Vagina (tissue), 2 donors: ENCODE measurements at regions not wholly inside any gene's neighbourhood (a gene's known extent, or its start where the extent isn't known, plus 50 kb on each side); places are given as distances from the start of the nearest gene placed in this dataset.
A peak's percentile ranks its signal among the peaks of the same experiment; 100 is the strongest.

Experiments
- DNase-seq, 2 donors: peaks; one replicate each; pipeline ENCODE4 v3.0.0-alpha.2; 2017; ENCODE audit errors: extremely low spot score in 2 of 2
- H3K27ac ChIP-seq: fragments of 200-600 bp; sonication (generic); one replicate; pipeline ENCODE4 v1.5.1; 2019
- H3K27me3 ChIP-seq: fragments of 200-600 bp; sonication (generic); one replicate; pipeline ENCODE4 v1.5.1; 2019
- H3K36me3 ChIP-seq, 2 donors: fragments of 200-600 bp; sonication (generic); one replicate each; pipeline ENCODE4 v1.5.1; 2017 to 2019
- H3K4me1 ChIP-seq: fragments of 200-600 bp; sonication (generic); one replicate; pipeline ENCODE4 v1.5.1; 2019
- H3K4me3 ChIP-seq, 2 donors: fragments of 200-600 bp; sonication (generic); 1 replicate in 1 of 2; 2 replicates in 1 of 2; pipeline ENCODE4 v1.5.1; 2016 to 2019
- H3K9me3 ChIP-seq: fragments of 200-600 bp; sonication (generic); one replicate; pipeline ENCODE4 v1.5.1; 2019
- CTCF ChIP-seq, 3 experiments: fragments of 450-650 bp in 2 of 3; fragments of 200-600 bp in 1 of 3; sonication (generic) in 1 of 3; IDR thresholded peaks; one replicate each; pipeline ENCODE4 v1.5.1; 2017 to 2019; ENCODE audit warnings: antibody characterized with exemption in 3 of 3, mild to moderate bottlenecking in 2 of 3, moderate library complexity in 2 of 3
- POLR2A ChIP-seq, 2 donors: fragments of 450-650 bp; IDR thresholded peaks; one replicate each; pipeline ENCODE4 v1.6.1; 2017; ENCODE audit warnings: antibody characterized with exemption in 2 of 2, mild to moderate bottlenecking in 2 of 2, moderate library complexity in 2 of 2
- POLR2AphosphoS5 ChIP-seq, 2 donors: sonication (generic); formaldehyde crosslinking; IDR thresholded peaks; one replicate each; pipeline ENCODE4 v1.9.0; 2017; ENCODE audit warnings: antibody characterized with exemption in 2 of 2, mild to moderate bottlenecking in 2 of 2, low read depth in 1 of 2; ENCODE audit not compliant: insufficient read depth in 1 of 2
- intact Hi-C: fragments of 100-400 bp; cut with DNase I; formaldehyde crosslinking; loops from one replicate; pipeline ENCODE4 v1.15.1; 2023

DNA sequence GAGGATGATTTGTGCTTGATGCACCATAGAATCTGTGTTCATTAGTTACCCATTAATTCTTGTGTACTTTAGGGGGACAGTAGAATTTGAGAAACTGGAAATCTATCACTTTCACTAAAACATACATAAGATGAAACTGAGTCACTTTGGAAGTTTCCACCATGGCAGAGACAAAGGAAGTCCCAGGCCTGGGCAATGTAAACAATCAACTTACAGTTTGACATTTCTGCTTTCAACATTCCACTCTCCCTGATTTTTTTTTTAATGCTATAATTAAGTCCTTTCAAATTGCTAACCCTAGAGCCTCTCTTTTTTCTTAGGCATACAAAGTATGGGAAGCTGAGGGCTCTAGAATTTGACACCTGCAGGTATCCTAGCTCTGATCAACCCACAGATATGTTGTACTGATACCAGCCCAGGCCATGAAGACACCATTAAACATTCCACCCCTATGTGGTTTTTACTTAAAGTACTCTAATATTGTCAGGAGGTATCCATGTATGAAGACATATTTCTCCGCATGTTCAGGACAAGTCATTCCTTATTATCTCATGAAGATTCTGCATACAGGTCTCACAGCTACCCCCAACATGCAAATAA, 88.5 kb upstream of the GLS start:
- Histone ChIP-seq H3K36me3 (no peaks in the 10 kb centered on the region), H3K27ac (peak overlapping the region; percentile 11), H3K4me1 (peaks cover 15% of the 10 kb centered on the region), H3K4me3 (no peak overlapping the region), H3K9me3 (no peaks in the 10 kb centered on the region), H3K27me3 (no peaks in the 10 kb centered on the region)
- TF ChIP-seq CTCF (IDR thresholded peaks at IDR 0.05): no peak
- no peak for TF ChIP-seq POLR2A (IDR thresholded peaks at IDR 0.05)
- no peak for TF ChIP-seq POLR2AphosphoS5 (IDR thresholded peaks at IDR 0.05; ENCODE audit: insufficient read depth in 1 of 2, low read depth in 1 of 2)
- intact Hi-C loops: no loop called here
- no peak for DNase-seq

DNA sequence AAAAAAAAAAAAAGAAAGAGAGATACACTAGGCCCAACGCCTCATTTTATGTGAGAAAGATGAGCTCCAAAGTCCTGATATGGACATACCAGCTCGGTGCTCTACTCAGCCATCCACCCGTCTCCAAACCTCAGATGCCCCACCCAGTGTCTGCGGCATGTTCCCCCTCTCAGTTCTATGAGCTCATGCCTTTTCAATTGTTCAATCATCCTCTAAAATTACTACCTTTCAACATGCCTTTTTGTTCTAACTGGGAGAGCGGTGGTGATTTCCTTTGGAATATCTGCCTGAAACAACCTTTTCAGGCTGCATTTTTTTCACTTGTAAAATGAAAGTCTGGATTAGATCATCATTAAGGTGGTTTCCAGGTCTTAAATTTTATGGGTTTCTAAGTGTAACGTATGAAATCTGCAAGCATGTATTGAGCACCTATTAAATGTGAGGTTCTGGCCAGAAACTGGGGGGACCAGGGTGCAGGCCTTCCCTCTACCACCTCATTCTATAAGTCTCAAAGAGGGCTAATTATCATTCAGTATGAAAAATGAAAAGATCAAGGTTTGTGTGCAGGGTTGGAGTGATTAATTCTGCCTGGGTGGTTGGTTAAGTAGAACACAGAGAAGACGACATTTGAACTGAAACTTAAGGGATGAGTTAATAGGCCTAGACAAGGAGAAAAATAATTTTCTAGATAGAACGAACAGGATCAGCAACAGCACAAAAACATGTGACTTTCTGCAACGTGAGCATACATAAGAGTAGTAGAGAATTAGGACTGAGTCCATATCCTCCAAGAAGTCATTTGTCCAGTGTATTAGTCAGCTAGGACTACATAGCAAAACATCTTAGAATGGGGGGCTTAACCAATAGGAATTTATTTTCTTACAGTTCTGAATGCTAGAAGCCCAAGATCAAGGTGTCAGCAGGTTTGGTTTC, 87.4 kb upstream of the GLS start:
- peaks cover 15% of the 10 kb centered on the region for H3K4me1 ChIP-seq
- no peaks in the 10 kb centered on the region for H3K27me3 ChIP-seq
- intact Hi-C loops: no loop called here
- no peaks in the 10 kb centered on the region for H3K9me3 ChIP-seq
- H3K27ac ChIP-seq: no peak overlapping the region
- no peaks in the 10 kb centered on the region for H3K36me3 ChIP-seq
- TF ChIP-seq CTCF (IDR thresholded peaks at IDR 0.05) (no peak), POLR2A (IDR thresholded peaks at IDR 0.05) (no peak), POLR2AphosphoS5 (IDR thresholded peaks at IDR 0.05; ENCODE audit: insufficient read depth in 1 of 2, low read depth in 1 of 2) (no peak)
- no peak overlapping the region for H3K4me3 ChIP-seq
- DNase-seq: no peak

GRCh38 chr2:190794377-190794776, 86.2 kb upstream of the GLS start:
- intact Hi-C loops: no loop called here
- no peak overlapping the region for H3K4me3 ChIP-seq
- H3K27me3 ChIP-seq: no peaks in the 10 kb centered on the region
- H3K36me3 ChIP-seq: no peaks in the 10 kb centered on the region
- no peak for DNase-seq
- TF ChIP-seq CTCF (IDR thresholded peaks at IDR 0.05) (no peak), POLR2A (IDR thresholded peaks at IDR 0.05) (no peak), POLR2AphosphoS5 (IDR thresholded peaks at IDR 0.05; ENCODE audit: insufficient read depth in 1 of 2, low read depth in 1 of 2) (no peak)
- no peaks in the 10 kb centered on the region for H3K9me3 ChIP-seq
- H3K27ac ChIP-seq: no peak overlapping the region
- peaks cover 15% of the 10 kb centered on the region for H3K4me1 ChIP-seq

- TF ChIP-seq POLR2A (IDR thresholded peaks at IDR 0.05) (no peak), CTCF (IDR thresholded peaks at IDR 0.05) (no peak), POLR2AphosphoS5 (IDR thresholded peaks at IDR 0.05; ENCODE audit: insufficient read depth in 1 of 2, low read depth in 1 of 2) (no peak)
- H3K36me3 ChIP-seq: no peaks in the 10 kb centered on the region
- H3K27ac ChIP-seq: no peak overlapping the region
- intact Hi-C loops: no loop called here
- peaks cover 15% of the 10 kb centered on the region for H3K4me1 ChIP-seq
- DNase-seq: no peak
- H3K4me3 ChIP-seq: no peak overlapping the region
- no peaks in the 10 kb centered on the region for H3K27me3 ChIP-seq
- H3K9me3 ChIP-seq: no peaks in the 10 kb centered on the region
Observed at GRCh38 chr2:190794790-190795189, 85.8 kb upstream of the GLS start.

- TF ChIP-seq POLR2A (IDR thresholded peaks at IDR 0.05): no peak
- no peak for TF ChIP-seq POLR2AphosphoS5 (IDR thresholded peaks at IDR 0.05; ENCODE audit: insufficient read depth in 1 of 2, low read depth in 1 of 2)
- no peak for TF ChIP-seq CTCF (IDR thresholded peaks at IDR 0.05)
- intact Hi-C loops: no loop called here
- no peak overlapping the region for H3K27ac ChIP-seq
- no peaks in the 10 kb centered on the region for H3K27me3 ChIP-seq
- no peaks in the 10 kb centered on the region for H3K36me3 ChIP-seq
- DNase-seq: no peak
- H3K9me3 ChIP-seq: no peaks in the 10 kb centered on the region
- peaks cover 15% of the 10 kb centered on the region for H3K4me1 ChIP-seq
- H3K4me3 ChIP-seq: no peak overlapping the region
Observed at GRCh38 chr2:190795686-190796085, 84.9 kb upstream of the GLS start.
